HepG2 (cell line): ENCODE measurements at regions not wholly inside any gene's neighbourhood (a gene's known extent, or its start where the extent isn't known, plus 50 kb on each side); places are given as distances from the start of the nearest gene placed in this dataset.

Experiments used
- ATAC-seq: fragments of 200-7000 bp; cut with Tn5 transposase; 3 replicates; pipeline ENCODE4 v1.9.1; 2020; ENCODE audit warnings: mild to moderate bottlenecking, moderate library complexity
- BruUV-seq: library from RNA; stranded (reverse); fragments of 400-500 nt; replicated peaks from 2 replicates; lab custom pipeline; 2021; lab: Mats Ljungman, UMichigan
- CTCF ChIA-PET: fragments of 300-600 bp; formaldehyde crosslinking; extraction: SDS; loops from one replicate; lab custom pipeline; 2021; ENCODE audit warnings: low total read pairs, inconsistent platforms, low intra/inter-chr PET ratio; lab: Yijun Ruan, JAX
- POLR2A ChIA-PET: fragments of 350-600 bp; sonication (Branson Sonifier 250); formaldehyde crosslinking; loops from one replicate; lab custom pipeline; 2020; ENCODE audit warnings: antibody characterized with exemption, inconsistent platforms; lab: Yijun Ruan, JAX
- DNase-seq: peaks from one replicate; pipeline ENCODE4 v3.0.0-alpha.2; 2015; ENCODE audit warnings: low spot score
- FAIRE-seq: peaks from 3 replicates; lab custom pipeline; 2011; peaks lifted over from hg19 to GRCh38; lab: Jason Lieb, UNC
- H2AFZ ChIP-seq: one replicate; pipeline ENCODE4 v1.6.1; 2011; ENCODE audit warnings: low read length, inconsistent platforms
- H3K27ac ChIP-seq: fragments of 300-600 bp; 3 replicates; pipeline ENCODE4 v1.8.0; 2011; ENCODE audit warnings: mixed run types, mild to moderate bottlenecking, mixed read lengths, low read length, inconsistent platforms; ENCODE audit not compliant: insufficient read depth; ENCODE audit errors: extremely low read length
- H3K27me3 ChIP-seq, 2 experiments: fragments of 200-600 bp in 1 of 2; 2 replicates in 1 of 2; 3 replicates in 1 of 2; pipeline versions ENCODE4 v1.6.0 to v1.8.0; 2011; ENCODE audit warnings: low read length in 2 of 2, mild to moderate bottlenecking in 2 of 2, moderate library complexity in 2 of 2, inconsistent platforms in 1 of 2; ENCODE audit not compliant: insufficient read depth in 2 of 2, control insufficient read depth in 1 of 2
- H3K36me3 ChIP-seq, 2 experiments: fragments of 200-600 bp in 1 of 2; replicated peaks in 1 of 2; 2 replicates in 1 of 2; 3 replicates in 1 of 2; pipeline versions ENCODE4 v1.5.1 to v1.8.0; 2011; ENCODE audit warnings: low read length in 2 of 2, inconsistent platforms in 1 of 2; ENCODE audit not compliant: insufficient read depth in 2 of 2, control insufficient read depth in 1 of 2
- H3K4me1 ChIP-seq: 2 replicates; pipeline ENCODE4 v1.5.1; 2012; ENCODE audit warnings: low read length, inconsistent platforms; ENCODE audit not compliant: insufficient read depth
- H3K4me2 ChIP-seq: 2 replicates; pipeline ENCODE4 v1.6.0; 2011; ENCODE audit warnings: low read depth, low read length, inconsistent platforms
- H3K4me3 ChIP-seq, 3 experiments: fragments of 200-600 bp in 1 of 3; sonication (generic), shearing (Covaris generic) in 1 of 3; replicated peaks in 1 of 3; 2 replicates each; pipeline ENCODE4 v1.5.1; 2011 to 2016; ENCODE audit warnings: low read length in 3 of 3, inconsistent platforms in 2 of 3, low read depth in 2 of 3, mild to moderate bottlenecking in 2 of 3, control low read depth in 1 of 3, mixed read lengths in 1 of 3; ENCODE audit not compliant: insufficient read depth in 1 of 3
- H3K79me2 ChIP-seq: one replicate; pipeline ENCODE4 v1.6.1; 2011; ENCODE audit warnings: low read length, inconsistent platforms; ENCODE audit not compliant: insufficient read depth
- H3K9ac ChIP-seq: 2 replicates; pipeline ENCODE4 v1.6.0; 2011; ENCODE audit warnings: mild to moderate bottlenecking, low read depth, low read length, inconsistent platforms; ENCODE audit not compliant: insufficient read depth
- H3K9me3 ChIP-seq: 2 replicates; pipeline ENCODE4 v1.5.1; 2012; ENCODE audit warnings: mild to moderate bottlenecking, low read length
- H4K20me1 ChIP-seq: 2 replicates; pipeline ENCODE4 v1.6.0; 2011; ENCODE audit warnings: inconsistent platforms, mild to moderate bottlenecking, low read length, moderate library complexity; ENCODE audit not compliant: insufficient read depth
- AGO2 ChIP-seq: fragments of 200-400 bp; formaldehyde crosslinking; optimal IDR thresholded peaks from 2 replicates; pipeline ENCODE3; 2017; ENCODE audit warnings: mild to moderate bottlenecking, low read depth, low read length, moderate library complexity
- ZBTB42 ChIP-seq: sonication (generic); formaldehyde crosslinking; IDR thresholded peaks from 2 replicates; pipeline ENCODE4 v1.5.0; 2020; ENCODE audit warnings: mild to moderate bottlenecking, missing genetic modification reagents
- ZIK1 ChIP-seq: sonication (generic); formaldehyde crosslinking; IDR thresholded peaks from 2 replicates; pipeline ENCODE4 v1.5.0; 2020; ENCODE audit warnings: mild to moderate bottlenecking, low read depth, missing genetic modification reagents, borderline replicate concordance
- ZNF790 ChIP-seq: sonication (generic); formaldehyde crosslinking; IDR thresholded peaks from 2 replicates; pipeline ENCODE4 v1.8.0; 2022; ENCODE audit warnings: missing genetic modification reagents, mild to moderate bottlenecking, borderline replicate concordance
- WGBS: methylation state at CpG from one replicate; pipeline ENCODE4 v1.1.6; 2017; ENCODE audit warnings: low lambda C conversion rate; 5-methylcytosine and 5-hydroxymethylcytosine counted together
- in situ Hi-C: cut with HindIII; loops from 2 replicates; pipeline ENCODE4 v1.10.0; 2017; ENCODE audit warnings: low pct_unique_long_range_greater_than_20kb; ENCODE audit not compliant: extremely low pct_ligation_motif_present
- intact Hi-C: fragments of 100-400 bp; cut with micrococcal nuclease; formaldehyde crosslinking; loops from one replicate; pipeline ENCODE4 v1.10.0; 2022; ENCODE audit not compliant: unreplicated experiment
- TF ChIP-seq, protein P1 (sequence below): fragments of 450-650 bp; IDR thresholded peaks from 2 replicates; pipeline ENCODE4 v1.6.1; 2016
- TF ChIP-seq, protein P2 (sequence below): sonication (generic); formaldehyde crosslinking; IDR thresholded peaks from 2 replicates; pipeline ENCODE4 v1.8.1; 2023; ENCODE audit warnings: missing genetic modification reagents, inconsistent platforms, borderline replicate concordance
- TF ChIP-seq, protein P3 (sequence below): sonication (generic); formaldehyde crosslinking; IDR thresholded peaks from 2 replicates; pipeline ENCODE4 v1.5.0; 2020; ENCODE audit warnings: missing genetic modification reagents
- TF ChIP-seq, protein P4 (sequence below): sonication (generic); formaldehyde crosslinking; IDR thresholded peaks from 2 replicates; pipeline ENCODE4 v1.5.0; 2020; ENCODE audit warnings: missing genetic modification reagents

DNA sequence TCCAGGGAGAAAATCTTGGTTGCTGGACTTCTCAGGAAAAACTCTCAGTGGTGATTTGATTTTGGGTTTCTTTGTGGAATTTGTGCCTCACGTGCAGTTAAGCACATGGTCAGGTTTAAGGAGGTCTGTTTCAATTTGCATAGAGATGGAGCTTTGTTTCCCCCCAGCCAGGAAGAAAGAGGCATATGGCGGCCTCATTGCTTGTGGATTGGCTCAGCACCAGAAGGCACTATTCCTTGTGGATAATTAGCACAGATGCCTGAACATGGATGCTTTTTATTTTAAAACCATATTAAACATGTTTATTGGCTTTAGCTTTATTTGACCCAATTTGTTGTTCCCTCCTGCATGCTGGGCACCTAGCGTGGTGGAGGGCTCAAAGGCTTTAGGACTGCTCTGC, 125.1 kb upstream of the RGMA start:
- Histone ChIP-seq H3K27ac (no peak overlapping the region), H3K4me1 (no peaks in the 10 kb centered on the region), H3K36me3 (no peaks in the 10 kb centered on the region), H3K27me3 (peaks cover 0 to under 1% of the 10 kb centered on the region in 2 experiments; a peak in 1 of 5 replicates), H3K79me2 (no peaks in the 10 kb centered on the region), H3K9ac (no peak overlapping the region), H3K4me3 (no peak overlapping the region), H4K20me1 (no peaks in the 10 kb centered on the region), H2AFZ (no peak overlapping the region), H3K4me2 (no peak overlapping the region), H3K9me3 (no peaks in the 10 kb centered on the region)
- BruUV-seq, result no TSS peak
- FAIRE-seq (no peak), DNase-seq (no peak), ATAC-seq (no peak)
- 21% methylated on average over 3 of the region's 3 CpGs for WGBS
- CTCF ChIA-PET, result no interaction called here
- TF ChIP-seq ZBTB42, result no peak
- TF ChIP-seq, protein P1, sequence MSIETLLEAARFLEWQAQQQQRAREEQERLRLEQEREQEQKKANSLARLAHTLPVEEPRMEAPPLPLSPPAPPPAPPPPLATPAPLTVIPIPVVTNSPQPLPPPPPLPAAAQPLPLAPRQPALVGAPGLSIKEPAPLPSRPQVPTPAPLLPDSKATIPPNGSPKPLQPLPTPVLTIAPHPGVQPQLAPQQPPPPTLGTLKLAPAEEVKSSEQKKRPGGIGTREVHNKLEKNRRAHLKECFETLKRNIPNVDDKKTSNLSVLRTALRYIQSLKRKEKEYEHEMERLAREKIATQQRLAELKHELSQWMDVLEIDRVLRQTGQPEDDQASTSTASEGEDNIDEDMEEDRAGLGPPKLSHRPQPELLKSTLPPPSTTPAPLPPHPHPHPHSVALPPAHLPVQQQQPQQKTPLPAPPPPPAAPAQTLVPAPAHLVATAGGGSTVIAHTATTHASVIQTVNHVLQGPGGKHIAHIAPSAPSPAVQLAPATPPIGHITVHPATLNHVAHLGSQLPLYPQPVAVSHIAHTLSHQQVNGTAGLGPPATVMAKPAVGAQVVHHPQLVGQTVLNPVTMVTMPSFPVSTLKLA, result peak; percentile 38; the same call in 1 of the 2 replicates
- TF ChIP-seq ZNF790 (CRISPR knock-in tag), result no peak
- POLR2A ChIA-PET, result no interaction called here
- in situ Hi-C loops (no loop called here), intact Hi-C loops (no loop called here)

DNA sequence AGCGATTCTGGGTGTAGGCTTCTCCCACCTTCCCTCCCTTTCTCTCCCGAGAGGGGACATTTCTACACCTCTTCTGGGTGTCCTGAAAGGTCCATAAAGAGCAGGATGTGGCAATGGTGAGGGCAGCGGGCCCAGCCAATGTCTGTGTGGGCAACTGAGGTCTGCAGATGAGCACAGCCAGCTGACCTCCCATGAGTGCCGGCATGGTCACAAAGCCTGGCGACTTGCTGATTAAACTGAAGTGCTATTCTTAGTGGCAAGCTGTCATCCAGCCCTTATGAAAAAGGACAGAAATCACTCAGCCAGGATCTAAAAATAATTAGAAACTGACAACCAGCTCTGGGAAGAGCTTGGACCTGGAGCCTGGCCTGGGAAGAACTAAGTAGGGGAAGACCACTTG, 124.3 kb upstream of the RGMA start:
- Histone ChIP-seq H3K4me2 (no peak overlapping the region), H2AFZ (no peak overlapping the region), H3K79me2 (no peaks in the 10 kb centered on the region), H3K27me3 (peaks cover 0 to 2% of the 10 kb centered on the region in 2 experiments; a peak in 2 of 5 replicates), H4K20me1 (no peaks in the 10 kb centered on the region), H3K4me1 (no peaks in the 10 kb centered on the region), H3K9me3 (no peaks in the 10 kb centered on the region), H3K27ac (no peak overlapping the region), H3K4me3 (no peak overlapping the region), H3K36me3 (no peaks in the 10 kb centered on the region), H3K9ac (no peak overlapping the region)
- intact Hi-C loops, result no loop called here
- CTCF ChIA-PET, result no interaction called here
- FAIRE-seq (no peak), DNase-seq (no peak), ATAC-seq (no peak)
- in situ Hi-C loops, result no loop called here
- POLR2A ChIA-PET, result no interaction called here
- 28% methylated on average over 4 of the region's 5 CpGs for WGBS
- no TSS peak for BruUV-seq
- TF ChIP-seq, protein P2, sequence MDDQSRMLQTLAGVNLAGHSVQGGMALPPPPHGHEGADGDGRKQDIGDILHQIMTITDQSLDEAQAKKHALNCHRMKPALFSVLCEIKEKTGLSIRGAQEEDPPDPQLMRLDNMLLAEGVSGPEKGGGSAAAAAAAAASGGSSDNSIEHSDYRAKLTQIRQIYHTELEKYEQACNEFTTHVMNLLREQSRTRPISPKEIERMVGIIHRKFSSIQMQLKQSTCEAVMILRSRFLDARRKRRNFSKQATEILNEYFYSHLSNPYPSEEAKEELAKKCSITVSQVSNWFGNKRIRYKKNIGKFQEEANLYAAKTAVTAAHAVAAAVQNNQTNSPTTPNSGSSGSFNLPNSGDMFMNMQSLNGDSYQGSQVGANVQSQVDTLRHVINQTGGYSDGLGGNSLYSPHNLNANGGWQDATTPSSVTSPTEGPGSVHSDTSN (CRISPR knock-in tag), result no peak
- no peak for TF ChIP-seq AGO2
- TF ChIP-seq, protein P3, sequence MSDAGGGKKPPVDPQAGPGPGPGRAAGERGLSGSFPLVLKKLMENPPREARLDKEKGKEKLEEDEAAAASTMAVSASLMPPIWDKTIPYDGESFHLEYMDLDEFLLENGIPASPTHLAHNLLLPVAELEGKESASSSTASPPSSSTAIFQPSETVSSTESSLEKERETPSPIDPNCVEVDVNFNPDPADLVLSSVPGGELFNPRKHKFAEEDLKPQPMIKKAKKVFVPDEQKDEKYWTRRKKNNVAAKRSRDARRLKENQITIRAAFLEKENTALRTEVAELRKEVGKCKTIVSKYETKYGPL (CRISPR knock-in tag), result no peak
- TF ChIP-seq ZIK1 (CRISPR knock-in tag), result no peak
- TF ChIP-seq, protein P4, sequence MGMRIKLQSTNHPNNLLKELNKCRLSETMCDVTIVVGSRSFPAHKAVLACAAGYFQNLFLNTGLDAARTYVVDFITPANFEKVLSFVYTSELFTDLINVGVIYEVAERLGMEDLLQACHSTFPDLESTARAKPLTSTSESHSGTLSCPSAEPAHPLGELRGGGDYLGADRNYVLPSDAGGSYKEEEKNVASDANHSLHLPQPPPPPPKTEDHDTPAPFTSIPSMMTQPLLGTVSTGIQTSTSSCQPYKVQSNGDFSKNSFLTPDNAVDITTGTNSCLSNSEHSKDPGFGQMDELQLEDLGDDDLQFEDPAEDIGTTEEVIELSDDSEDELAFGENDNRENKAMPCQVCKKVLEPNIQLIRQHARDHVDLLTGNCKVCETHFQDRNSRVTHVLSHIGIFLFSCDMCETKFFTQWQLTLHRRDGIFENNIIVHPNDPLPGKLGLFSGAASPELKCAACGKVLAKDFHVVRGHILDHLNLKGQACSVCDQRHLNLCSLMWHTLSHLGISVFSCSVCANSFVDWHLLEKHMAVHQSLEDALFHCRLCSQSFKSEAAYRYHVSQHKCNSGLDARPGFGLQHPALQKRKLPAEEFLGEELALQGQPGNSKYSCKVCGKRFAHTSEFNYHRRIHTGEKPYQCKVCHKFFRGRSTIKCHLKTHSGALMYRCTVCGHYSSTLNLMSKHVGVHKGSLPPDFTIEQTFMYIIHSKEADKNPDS (CRISPR knock-in tag), result no peak
